H1 (cell line): ENCODE measurements at regions not wholly inside any gene's neighbourhood (a gene's known extent, or its start where the extent isn't known, plus 50 kb on each side); places are given as distances from the start of the nearest gene placed in this dataset.
A peak's percentile ranks its signal among the peaks of the same experiment; 100 is the strongest.

Experiments
- CTCF ChIA-PET: fragments of 300-600 bp; sonication (Branson Sonifier 250); formaldehyde crosslinking; loops from one replicate; lab custom pipeline; 2021; ENCODE audit not compliant: partially characterized antibody; lab: Charles Lee
- POLR2A ChIA-PET: fragments of 300-600 bp; sonication (Branson Sonifier 250); formaldehyde crosslinking; loops from one replicate; lab custom pipeline; 2021; ENCODE audit warnings: inconsistent platforms; ENCODE audit not compliant: partially characterized antibody; lab: Charles Lee
- DNase-seq, 2 experiments: peaks; one replicate each; pipeline versions ENCODE4 v3.0.0 to v3.0.0-alpha.2; 2010 to 2022; ENCODE audit warnings: low spot score in 2 of 2, low read depth in 1 of 2, mixed read lengths in 1 of 2
- FAIRE-seq: peaks from 2 replicates; lab custom pipeline; 2011; peaks lifted over from hg19 to GRCh38; lab: Jason Lieb, UNC
- H2AFZ ChIP-seq: 2 replicates; pipeline ENCODE4 v1.8.1; 2012; ENCODE audit warnings: low read length, inconsistent platforms
- H2AK5ac ChIP-seq: 2 replicates; pipeline ENCODE4 v1.6.1; 2013; ENCODE audit warnings: low read depth, low read length
- H2BK120ac ChIP-seq: replicated peaks from 2 replicates; pipeline ENCODE3; 2013; ENCODE audit warnings: low read depth, low read length, inconsistent platforms
- H2BK12ac ChIP-seq: 2 replicates; pipeline ENCODE4 v1.6.1; 2013; ENCODE audit warnings: low read depth, low read length
- H2BK15ac ChIP-seq: 2 replicates; pipeline ENCODE4 v1.6.1; 2013; ENCODE audit warnings: low read length
- H2BK20ac ChIP-seq: 2 replicates; pipeline ENCODE4 v1.6.1; 2013; ENCODE audit warnings: low read length
- H2BK5ac ChIP-seq: 2 replicates; pipeline ENCODE4 v1.6.1; 2013; ENCODE audit warnings: low read depth, low read length
- H3K14ac ChIP-seq: 2 replicates; pipeline ENCODE4 v1.6.1; 2013; ENCODE audit warnings: inconsistent platforms; ENCODE audit not compliant: insufficient read length
- H3K18ac ChIP-seq: 2 replicates; pipeline ENCODE4 v1.6.1; 2013; ENCODE audit warnings: low read length; ENCODE audit errors: extremely low read depth
- H3K23ac ChIP-seq: 2 replicates; pipeline ENCODE4 v1.6.1; 2013; ENCODE audit warnings: inconsistent platforms; ENCODE audit not compliant: insufficient read length
- H3K23me2 ChIP-seq: 2 replicates; pipeline ENCODE4 v1.6.1; 2013; ENCODE audit warnings: low read depth, low read length
- H3K27ac ChIP-seq: 2 replicates; pipeline ENCODE4 v1.6.1; 2011; ENCODE audit warnings: low read depth, low read length, inconsistent platforms
- H3K27me3 ChIP-seq, 4 experiments: replicated peaks in 1 of 4; 1 replicate in 1 of 4; 2 replicates in 3 of 4; pipeline versions ENCODE4 v1.6.1 to v1.8.1; 2011 to 2013; ENCODE audit warnings: low read length in 3 of 4, mild to moderate bottlenecking in 3 of 4, inconsistent platforms in 2 of 4, mixed read lengths in 2 of 4, moderate library complexity in 1 of 4; ENCODE audit not compliant: control insufficient read depth in 3 of 4, insufficient read depth in 3 of 4; ENCODE audit errors: extremely low read depth in 1 of 4
- H3K36me3 ChIP-seq, 4 experiments: 2 replicates each; pipeline versions ENCODE4 v1.6.1 to v1.8.1; 2011 to 2013; ENCODE audit warnings: mild to moderate bottlenecking in 4 of 4, low read length in 3 of 4, moderate library complexity in 2 of 4, control low read depth in 1 of 4, inconsistent platforms in 1 of 4; ENCODE audit not compliant: insufficient read depth in 4 of 4, control insufficient read depth in 2 of 4
- H3K4ac ChIP-seq: replicated peaks from 2 replicates; pipeline ENCODE3; 2013; ENCODE audit warnings: low read length, low read depth, mixed read lengths, inconsistent platforms; ENCODE audit not compliant: insufficient read length
- H3K4me1 ChIP-seq, 4 experiments: replicated peaks in 1 of 4; 1 replicate in 1 of 4; 2 replicates in 3 of 4; pipeline versions ENCODE4 v1.6.1 to v1.8.1; 2011 to 2013; ENCODE audit warnings: low read length in 3 of 4, inconsistent platforms in 2 of 4, mixed read lengths in 1 of 4; ENCODE audit not compliant: insufficient read depth in 4 of 4, control insufficient read depth in 3 of 4
- H3K4me2 ChIP-seq, 2 experiments: 2 replicates each; pipeline versions ENCODE4 v1.6.1 to v1.8.1; 2011 to 2013; ENCODE audit warnings: low read depth in 2 of 2, low read length in 2 of 2, control low read depth in 1 of 2, inconsistent platforms in 1 of 2, mild to moderate bottlenecking in 1 of 2; ENCODE audit not compliant: insufficient read depth in 1 of 2
- H3K4me3 ChIP-seq, 4 experiments: fragments of 200-600, 300-600 bp in 1 of 4; sonication (generic), shearing (Covaris generic), sonication (Bioruptor Twin) in 1 of 4; 2 replicates each; pipeline versions ENCODE4 v1.5.1 to v1.8.1; 2011 to 2016; ENCODE audit warnings: low read length in 4 of 4, low read depth in 3 of 4, control low read depth in 2 of 4, inconsistent platforms in 2 of 4, mild to moderate bottlenecking in 2 of 4, mixed read lengths in 1 of 4, moderate library complexity in 1 of 4; ENCODE audit not compliant: insufficient read depth in 2 of 4; ENCODE audit errors: extremely low read depth in 1 of 4
- H3K56ac ChIP-seq: replicated peaks from 2 replicates; pipeline ENCODE3; 2013; ENCODE audit warnings: low read depth, mild to moderate bottlenecking, mixed read lengths, low read length, inconsistent platforms; ENCODE audit not compliant: insufficient read length
- H3K79me1 ChIP-seq: 2 replicates; pipeline ENCODE4 v1.6.1; 2013; ENCODE audit warnings: low read depth, low read length, control low read depth
- H3K79me2 ChIP-seq, 2 experiments: 2 replicates each; pipeline versions ENCODE4 v1.6.1 to v1.8.1; 2012 to 2013; ENCODE audit warnings: low read length in 2 of 2, mild to moderate bottlenecking in 2 of 2, inconsistent platforms in 1 of 2; ENCODE audit not compliant: insufficient read depth in 2 of 2, control insufficient read depth in 1 of 2
- H3K9ac ChIP-seq, 4 experiments: replicated peaks in 1 of 4; 1 replicate in 1 of 4; 2 replicates in 3 of 4; pipeline versions ENCODE4 v1.6.1 to v1.8.1; 2011 to 2013; ENCODE audit warnings: low read depth in 3 of 4, low read length in 3 of 4, control low read depth in 2 of 4, mild to moderate bottlenecking in 2 of 4, moderate library complexity in 2 of 4, inconsistent platforms in 1 of 4; ENCODE audit errors: extremely low read depth in 1 of 4
- H3K9me3 ChIP-seq, 2 experiments: 2 replicates each; pipeline versions ENCODE4 v1.6.1 to v1.8.1; 2012 to 2013; ENCODE audit warnings: mild to moderate bottlenecking in 2 of 2, moderate library complexity in 2 of 2, control low read depth in 1 of 2, inconsistent platforms in 1 of 2, low read depth in 1 of 2, low read length in 1 of 2, mixed read lengths in 1 of 2; ENCODE audit not compliant: insufficient read depth in 2 of 2
- H4K20me1 ChIP-seq, 2 experiments: replicated peaks in 1 of 2; 2 replicates each; pipeline versions ENCODE3 to v1.8.1; 2011 to 2013; ENCODE audit warnings: inconsistent platforms in 2 of 2, low read length in 2 of 2, mild to moderate bottlenecking in 1 of 2; ENCODE audit not compliant: insufficient read depth in 2 of 2, control insufficient read depth in 1 of 2
- H4K5ac ChIP-seq: 2 replicates; pipeline ENCODE4 v1.6.1; 2013; ENCODE audit warnings: low read length, low read depth, mixed read lengths, inconsistent platforms; ENCODE audit not compliant: insufficient read length
- H4K8ac ChIP-seq: 2 replicates; pipeline ENCODE4 v1.8.0; 2013; ENCODE audit warnings: mild to moderate bottlenecking, moderate library complexity, low read length, inconsistent platforms; ENCODE audit not compliant: insufficient read depth; ENCODE audit errors: extremely low read depth
- H4K91ac ChIP-seq: replicated peaks from 2 replicates; pipeline ENCODE3; 2013; ENCODE audit warnings: low read length, mixed read lengths, inconsistent platforms; ENCODE audit not compliant: insufficient read length
- CBX5 ChIP-seq: fragments of 300-800, 300-1000 bp; sonication (generic); IDR thresholded peaks from 2 replicates; pipeline ENCODE4 v1.7.1; 2016; ENCODE audit warnings: antibody characterized with exemption, low read length, low read depth
- CHD2 ChIP-seq: IDR thresholded peaks from 2 replicates; pipeline ENCODE4 v1.6.1; 2012; ENCODE audit warnings: low read length, improper control_type of control experiment
- EP300 ChIP-seq, 2 experiments: IDR thresholded peaks; 1 replicate in 1 of 2; 2 replicates in 1 of 2; pipeline ENCODE4 v1.6.1; 2011 to 2012; ENCODE audit warnings: low read depth in 2 of 2, low read length in 2 of 2, mild to moderate bottlenecking in 2 of 2, borderline replicate concordance in 1 of 2, inconsistent platforms in 1 of 2, moderate library complexity in 1 of 2
- EZH2 ChIP-seq: fragments of 200-600 bp; sonication (generic); IDR thresholded peaks from 2 replicates; pipeline ENCODE4 v1.7.1; 2012; ENCODE audit warnings: low read depth, mild to moderate bottlenecking, moderate library complexity, low read length, inconsistent platforms; ENCODE audit not compliant: severe bottlenecking
- NANOG ChIP-seq: IDR thresholded peaks from 2 replicates; pipeline ENCODE4 v1.6.1; 2011; ENCODE audit warnings: low read length, low read depth, mild to moderate bottlenecking, inconsistent platforms; ENCODE audit not compliant: insufficient read depth, poor library complexity, severe bottlenecking
- POLR2AphosphoS5 ChIP-seq: IDR thresholded peaks from 2 replicates; pipeline ENCODE4 v1.6.1; 2011; ENCODE audit warnings: low read depth, low read length
- SRF ChIP-seq: IDR thresholded peaks from 2 replicates; pipeline ENCODE4 v1.6.1; 2011; ENCODE audit warnings: mild to moderate bottlenecking, low read depth, low read length, moderate library complexity
- TAF7 ChIP-seq: optimal IDR thresholded peaks from 2 replicates; pipeline ENCODE3; 2011; ENCODE audit warnings: low read depth, mild to moderate bottlenecking, inconsistent platforms, low read length, moderate library complexity, borderline replicate concordance
- TBP ChIP-seq: IDR thresholded peaks from 2 replicates; pipeline ENCODE4 v1.6.1; 2011; ENCODE audit warnings: low read depth, low read length, improper control_type of control experiment
- WGBS, 2 experiments: shearing (Covaris generic) in 1 of 2; methylation state at CpG; one replicate each; pipeline versions ENCODE4 v1.1.6 to v1.1.7; 2013 to 2015; ENCODE audit warnings: low lambda C conversion rate in 2 of 2, mixed read lengths in 2 of 2, inconsistent platforms in 1 of 2, low coverage in 1 of 2, missing lambda C conversion rate in 1 of 2; ENCODE audit not compliant: insufficient replicate concordance in 2 of 2, insufficient coverage in 1 of 2, insufficient read length in 1 of 2; ENCODE audit errors: extremely low coverage in 1 of 2, missing lambda C conversion rate in 1 of 2; 5-methylcytosine and 5-hydroxymethylcytosine counted together
- TF ChIP-seq, protein P1 (sequence below), 3 experiments: IDR thresholded peaks; 1 replicate in 2 of 3; 2 replicates in 1 of 3; pipeline versions ENCODE4 v1.5.1 to v1.6.1; 2011; ENCODE audit warnings: low read length in 3 of 3, mild to moderate bottlenecking in 3 of 3, inconsistent platforms in 2 of 3, low read depth in 1 of 3, moderate library complexity in 1 of 3; ENCODE audit not compliant: insufficient read depth in 1 of 3; ENCODE audit errors: control extremely low read depth in 1 of 3

DNA sequence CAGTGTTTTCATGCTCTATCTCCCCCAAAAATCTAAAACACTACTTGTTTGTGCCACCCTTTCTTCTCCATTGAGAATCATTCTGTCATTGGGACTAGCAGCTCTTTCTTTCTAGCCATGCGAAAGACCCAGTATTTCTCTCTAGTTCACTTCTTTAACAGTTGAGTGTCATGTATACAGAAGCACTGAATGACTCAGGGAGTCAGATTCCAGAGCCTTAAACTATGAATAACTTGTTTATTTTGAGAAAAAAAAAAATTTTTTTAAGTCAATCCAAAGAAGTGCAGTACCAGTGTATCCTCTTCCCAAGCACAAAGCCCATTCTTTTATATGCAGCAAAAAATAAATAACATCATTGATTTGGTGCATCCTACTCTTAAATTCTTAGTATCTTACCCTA is 415.4 kb upstream of the GRAMD2B start:
- Histone ChIP-seq H3K36me3 (no peaks in the 10 kb centered on the region), H4K5ac (no peak overlapping the region), H3K27me3 (no peaks in the 10 kb centered on the region), H2BK12ac (no peak overlapping the region), H3K27ac (no peak overlapping the region), H2BK15ac (no peak overlapping the region), H3K14ac (no peak overlapping the region), H2BK20ac (0 out of 2 replicates have a peak overlapping the region, but pooled peaks have one; percentile 34), H3K79me2 (no peaks in the 10 kb centered on the region), H4K20me1 (no peaks in the 10 kb centered on the region), H3K23ac (no peak overlapping the region), H3K4me3 (no peak overlapping the region), H2AK5ac (no peak overlapping the region), H3K56ac (no peak overlapping the region), H3K4ac (no peak overlapping the region), H2BK5ac (no peak overlapping the region; the same call in 1 of the 2 replicates), H3K23me2 (no peaks in the 10 kb centered on the region; the same call in 1 of the 2 replicates), H4K8ac (no peak overlapping the region), H3K79me1 (no peaks in the 10 kb centered on the region), H3K18ac (no peak overlapping the region), H3K4me2 (no peak overlapping the region), H3K9ac (no peak overlapping the region), H3K9me3 (no peaks in the 10 kb centered on the region), H4K91ac (no peak overlapping the region), H2BK120ac (peak overlapping the region; percentile 64), H2AFZ (peak overlapping the region; percentile 31; the same call in 1 of the 2 replicates), H3K4me1 (peaks cover 0 to 2% (median 0%) of the 10 kb centered on the region in 4 experiments; a peak in 4 of 7 replicates)
- POLR2A ChIA-PET = no interaction called here
- CTCF ChIA-PET = interaction anchor here (0.6 to 0.7 kb wide), 3 partner anchors 338 to 1930 kb away, joined by 3 read pairs; no protein-coding TSS in a partner anchor
- TF ChIP-seq EP300 (IDR thresholded peaks at IDR 0.05; ENCODE audit: borderline replicate concordance in 1 of 2, low read depth in 2 of 2, low read length in 2 of 2) (no peak), POLR2AphosphoS5 (no peak), TAF7 (no peak), EZH2 (no peak), SRF (no peak), NANOG (no peak), CBX5 (no peak), TBP (no peak), CHD2 (no peak)
- TF ChIP-seq, protein P1, sequence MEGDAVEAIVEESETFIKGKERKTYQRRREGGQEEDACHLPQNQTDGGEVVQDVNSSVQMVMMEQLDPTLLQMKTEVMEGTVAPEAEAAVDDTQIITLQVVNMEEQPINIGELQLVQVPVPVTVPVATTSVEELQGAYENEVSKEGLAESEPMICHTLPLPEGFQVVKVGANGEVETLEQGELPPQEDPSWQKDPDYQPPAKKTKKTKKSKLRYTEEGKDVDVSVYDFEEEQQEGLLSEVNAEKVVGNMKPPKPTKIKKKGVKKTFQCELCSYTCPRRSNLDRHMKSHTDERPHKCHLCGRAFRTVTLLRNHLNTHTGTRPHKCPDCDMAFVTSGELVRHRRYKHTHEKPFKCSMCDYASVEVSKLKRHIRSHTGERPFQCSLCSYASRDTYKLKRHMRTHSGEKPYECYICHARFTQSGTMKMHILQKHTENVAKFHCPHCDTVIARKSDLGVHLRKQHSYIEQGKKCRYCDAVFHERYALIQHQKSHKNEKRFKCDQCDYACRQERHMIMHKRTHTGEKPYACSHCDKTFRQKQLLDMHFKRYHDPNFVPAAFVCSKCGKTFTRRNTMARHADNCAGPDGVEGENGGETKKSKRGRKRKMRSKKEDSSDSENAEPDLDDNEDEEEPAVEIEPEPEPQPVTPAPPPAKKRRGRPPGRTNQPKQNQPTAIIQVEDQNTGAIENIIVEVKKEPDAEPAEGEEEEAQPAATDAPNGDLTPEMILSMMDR (IDR thresholded peaks at IDR 0.05; ENCODE audit: control extremely low read depth in 1 of 3, insufficient read depth in 1 of 3, low read depth in 1 of 3, low read length in 3 of 3) = no peak
- DNase-seq (no peak), FAIRE-seq (no peak)
- 100% methylated on average over 1 of the region's 1 CpG; no CpG with 5 or more reads in 1 of the 2 experiments for WGBS, 2 experiments
